BLaER1 treated with 17β-estradiol and CSF1 and Interleukin-3, amounts not matched to agents 10 nM and 100 nM (cell line): ENCODE measurements at regions not wholly inside any gene's neighbourhood (a gene's known extent, or its start where the extent isn't known, plus 50 kb on each side); places are given as distances from the start of the nearest gene placed in this dataset.
"Not testable (repeated sequence)": the region's sequence is repeated elsewhere in the genome, so short reads cannot be mapped to it uniquely, and the experiment has no call there.

ENCODE experiments used
- H3K27ac ChIP-seq, 11 experiments: shearing (Covaris generic); formaldehyde crosslinking; 2 replicates each; pipeline ENCODE4 v1.8.1; 2022
- H3K27me3 ChIP-seq, 11 experiments: shearing (Covaris generic); formaldehyde crosslinking; 2 replicates each; pipeline ENCODE4 v1.8.1; 2022
- H3K36me3 ChIP-seq, 11 experiments: shearing (Covaris generic); formaldehyde crosslinking; 2 replicates each; pipeline ENCODE4 v1.8.1; 2022
- H3K4me1 ChIP-seq, 10 experiments: shearing (Covaris generic); formaldehyde crosslinking; 2 replicates each; pipeline ENCODE4 v1.8.1; 2022
- H3K4me2 ChIP-seq, 11 experiments: shearing (Covaris generic); formaldehyde crosslinking; 2 replicates each; pipeline ENCODE4 v1.8.1; 2022
- H3K4me3 ChIP-seq, 10 experiments: shearing (Covaris generic); formaldehyde crosslinking; 2 replicates each; pipeline ENCODE4 v1.8.1; 2022
- H3K9ac ChIP-seq, 11 experiments: shearing (Covaris generic); formaldehyde crosslinking; 2 replicates each; pipeline ENCODE4 v1.8.1; 2022
- H3K9me3 ChIP-seq, 11 experiments: shearing (Covaris generic); formaldehyde crosslinking; replicated peaks in 1 of 11; 2 replicates each; pipeline ENCODE4 v1.8.1; 2022
- H4K20me1 ChIP-seq, 11 experiments: shearing (Covaris generic); formaldehyde crosslinking; 2 replicates each; pipeline ENCODE4 v1.8.1; 2022
- Cebpa-rat ChIP-seq, 11 experiments: shearing (Covaris generic); IDR thresholded peaks; 2 replicates each; pipeline ENCODE4 v1.8.1; 2022

GRCh38 chr19:22545751-22546150, 88.4 kb upstream of the ZNF492 start:
- no peak overlapping the region for H3K4me2 ChIP-seq
- no peak overlapping the region for H3K27ac ChIP-seq
- TF ChIP-seq Cebpa-rat (IDR thresholded peaks at IDR 0.05), result no peak
- peaks cover 53 to 68% (median 60%) of the 10 kb centered on the region in 11 experiments for H3K9me3 ChIP-seq
- no peak overlapping the region for H3K9ac ChIP-seq
- no peaks in the 10 kb centered on the region for H3K27me3 ChIP-seq
- H3K36me3 ChIP-seq, result no peaks in the 10 kb centered on the region
- H3K4me1 ChIP-seq, result no peaks in the 10 kb centered on the region
- H4K20me1 ChIP-seq, result no peaks in the 10 kb centered on the region
- H3K4me3 ChIP-seq, result no peak overlapping the region

- no peaks in the 10 kb centered on the region for H3K27me3 ChIP-seq
- H3K4me1 ChIP-seq, result no peaks in the 10 kb centered on the region
- H3K9ac ChIP-seq, result no peak overlapping the region
- TF ChIP-seq Cebpa-rat (IDR thresholded peaks at IDR 0.05), result no peak
- H4K20me1 ChIP-seq, result no peaks in the 10 kb centered on the region
- H3K4me3 ChIP-seq, result no peak overlapping the region
- no peak overlapping the region for H3K4me2 ChIP-seq
- H3K27ac ChIP-seq, result no peak overlapping the region
- no peaks in the 10 kb centered on the region for H3K36me3 ChIP-seq
- peaks cover 21 to 52% (median 28%) of the 10 kb centered on the region in 11 experiments for H3K9me3 ChIP-seq
Observed at GRCh38 chr19:22533761-22534160, 100.4 kb upstream of the ZNF492 start.

- Histone ChIP-seq H3K27me3 (no peaks in the 10 kb centered on the region), H3K4me3 (no peak overlapping the region), H3K36me3 (no peaks in the 10 kb centered on the region), H3K4me2 (no peak overlapping the region), H3K4me1 (no peaks in the 10 kb centered on the region), H3K27ac (no peak overlapping the region), H3K9ac (no peak overlapping the region), H4K20me1 (no peaks in the 10 kb centered on the region), H3K9me3 (peaks cover 21 to 59% (median 29%) of the 10 kb centered on the region in 11 experiments)
- TF ChIP-seq Cebpa-rat (IDR thresholded peaks at IDR 0.05), result no peak
Observed at GRCh38 chr19:22532388-22533300, 101.5 kb upstream of the ZNF492 start.

- no peak overlapping the region for H3K9ac ChIP-seq
- no peaks in the 10 kb centered on the region for H3K4me1 ChIP-seq
- TF ChIP-seq Cebpa-rat (IDR thresholded peaks at IDR 0.05), result no peak
- no peak overlapping the region for H3K4me2 ChIP-seq
- no peaks in the 10 kb centered on the region for H3K36me3 ChIP-seq
- no peak overlapping the region for H3K4me3 ChIP-seq
- no peak overlapping the region for H3K27ac ChIP-seq
- no peaks in the 10 kb centered on the region for H3K27me3 ChIP-seq
- H3K9me3 ChIP-seq, result peaks cover 34 to 77% (median 44%) of the 10 kb centered on the region in 11 experiments
- no peaks in the 10 kb centered on the region for H4K20me1 ChIP-seq
Observed at GRCh38 chr19:22530042-22530441, 104.1 kb upstream of the ZNF492 start.

- Histone ChIP-seq H3K9me3 (peaks cover 41 to 87% (median 51%) of the 10 kb centered on the region in 11 experiments), H3K4me1 (no peaks in the 10 kb centered on the region), H3K4me3 (no peak overlapping the region), H3K27ac (no peak overlapping the region), H4K20me1 (no peaks in the 10 kb centered on the region), H3K27me3 (no peaks in the 10 kb centered on the region), H3K9ac (no peak overlapping the region), H3K36me3 (no peaks in the 10 kb centered on the region), H3K4me2 (no peak overlapping the region)
- no peak for TF ChIP-seq Cebpa-rat (IDR thresholded peaks at IDR 0.05)
Observed at GRCh38 chr19:22528956-22529355, 105.2 kb upstream of the ZNF492 start.

- no peaks in the 10 kb centered on the region for H3K4me1 ChIP-seq
- no peaks in the 10 kb centered on the region for H3K36me3 ChIP-seq
- H3K4me3 ChIP-seq, result no peak overlapping the region
- no peak overlapping the region for H3K27ac ChIP-seq
- H3K4me2 ChIP-seq, result no peak overlapping the region
- no peaks in the 10 kb centered on the region for H4K20me1 ChIP-seq
- peaks cover 45 to 90% (median 55%) of the 10 kb centered on the region in 11 experiments for H3K9me3 ChIP-seq
- no peaks in the 10 kb centered on the region for H3K27me3 ChIP-seq
- no peak for TF ChIP-seq Cebpa-rat (IDR thresholded peaks at IDR 0.05)
- H3K9ac ChIP-seq, result no peak overlapping the region
Observed at GRCh38 chr19:22527554-22527953, 105.4 kb upstream of the ZNF98 start.

GRCh38 chr19:22526661-22527272, 104.6 kb upstream of the ZNF98 start:
- Histone ChIP-seq H3K9ac (no peak overlapping the region), H3K4me2 (no peak overlapping the region), H3K4me1 (no peaks in the 10 kb centered on the region), H3K27ac (no peak overlapping the region), H4K20me1 (no peaks in the 10 kb centered on the region), H3K36me3 (no peaks in the 10 kb centered on the region), H3K4me3 (no peak overlapping the region), H3K9me3 (peaks cover 41 to 90% (median 54%) of the 10 kb centered on the region in 11 experiments), H3K27me3 (no peaks in the 10 kb centered on the region)
- TF ChIP-seq Cebpa-rat (IDR thresholded peaks at IDR 0.05), result no peak

GRCh38 chr19:22523940-22524339, 101.8 kb upstream of the ZNF98 start:
- no peaks in the 10 kb centered on the region for H4K20me1 ChIP-seq
- no peak overlapping the region for H3K9ac ChIP-seq
- H3K4me3 ChIP-seq, result no peak overlapping the region
- H3K9me3 ChIP-seq, result peaks cover 45 to 90% (median 69%) of the 10 kb centered on the region in 11 experiments
- TF ChIP-seq Cebpa-rat (IDR thresholded peaks at IDR 0.05), result no peak
- no peaks in the 10 kb centered on the region for H3K27me3 ChIP-seq
- no peak overlapping the region for H3K27ac ChIP-seq
- H3K4me1 ChIP-seq, result no peaks in the 10 kb centered on the region
- no peaks in the 10 kb centered on the region for H3K36me3 ChIP-seq
- no peak overlapping the region for H3K4me2 ChIP-seq

GRCh38 chr19:22519562-22519961, 97.4 kb upstream of the ZNF98 start:
- H3K27ac ChIP-seq, H4K20me1 ChIP-seq, H3K9ac ChIP-seq, H3K4me3 ChIP-seq, H3K4me2 ChIP-seq, H3K27me3 ChIP-seq, H3K4me1 ChIP-seq, H3K36me3 ChIP-seq: not testable (repeated sequence)
- peaks cover 72 to 96% (median 92%) of the 10 kb centered on the region in 11 experiments for H3K9me3 ChIP-seq

GRCh38 chr19:22519152-22519551, 97.0 kb upstream of the ZNF98 start:
- Histone ChIP-seq H4K20me1 (no peaks in the 10 kb centered on the region), H3K27ac (no peak overlapping the region), H3K4me1 (no peaks in the 10 kb centered on the region), H3K4me2 (no peak overlapping the region), H3K9ac (no peak overlapping the region), H3K27me3 (no peaks in the 10 kb centered on the region), H3K36me3 (no peaks in the 10 kb centered on the region), H3K9me3 (peaks cover 76 to 96% (median 92%) of the 10 kb centered on the region in 11 experiments), H3K4me3 (no peak overlapping the region)
- no peak for TF ChIP-seq Cebpa-rat (IDR thresholded peaks at IDR 0.05)
